Jurkat, Clone E6-1 (cell line): ENCODE measurements at regions not wholly inside any gene's neighbourhood (a gene's known extent, or its start where the extent isn't known, plus 50 kb on each side); places are given as distances from the start of the nearest gene placed in this dataset.
"Not testable (repeated sequence)": the region's sequence is repeated elsewhere in the genome, so short reads cannot be mapped to it uniquely, and the experiment has no call there.

Experiments used
- DNase-seq: peaks from one replicate; pipeline ENCODE4 v3.0.0-alpha.2; 2011; ENCODE audit warnings: low read depth, low spot score
- H3K4me3 ChIP-seq: 2 replicates; pipeline ENCODE4 v1.5.1; 2011; ENCODE audit warnings: mild to moderate bottlenecking, low read length, control low read depth, moderate library complexity

GRCh38 chrX:143935601-143936000 lies 51.7 kb downstream of the UBE2NL start:
- no peak overlapping the region for H3K4me3 ChIP-seq
- no peak for DNase-seq

- no peak for DNase-seq
- no peak overlapping the region for H3K4me3 ChIP-seq
Measured at GRCh38 chrX:143940119-143940518, 56.2 kb downstream of the UBE2NL start.

GRCh38 chrX:143945171-143945570 lies 61.3 kb downstream of the UBE2NL start:
- DNase-seq, result no peak
- H3K4me3 ChIP-seq, result no peak overlapping the region

GRCh38 chrX:143964549-143964948 lies 80.7 kb downstream of the UBE2NL start:
- no peak overlapping the region for H3K4me3 ChIP-seq
- no peak for DNase-seq

GRCh38 chrX:143988356-143988755 lies 104.5 kb downstream of the UBE2NL start:
- H3K4me3 ChIP-seq, result no peak overlapping the region
- DNase-seq, result no peak

- H3K4me3 ChIP-seq, result no peak overlapping the region
- DNase-seq, result no peak
Measured at GRCh38 chrX:143994206-143994605, 110.3 kb downstream of the UBE2NL start.

GRCh38 chrX:143998261-143998660 lies 114.4 kb downstream of the UBE2NL start:
- no peak overlapping the region for H3K4me3 ChIP-seq
- DNase-seq, result no peak

- no peak overlapping the region for H3K4me3 ChIP-seq
- DNase-seq, result no peak
Measured at GRCh38 chrX:144006811-144007210, 122.9 kb downstream of the UBE2NL start.

- DNase-seq, result no peak
- H3K4me3 ChIP-seq, result no peak overlapping the region
Measured at GRCh38 chrX:144040793-144041192, 156.9 kb downstream of the UBE2NL start.

- H3K4me3 ChIP-seq, result no peak overlapping the region
- DNase-seq, result no peak
Measured at GRCh38 chrX:144042271-144042670, 158.4 kb downstream of the UBE2NL start.

GRCh38 chrX:144075432-144075831 lies 191.6 kb downstream of the UBE2NL start:
- no peak overlapping the region for H3K4me3 ChIP-seq
- no peak for DNase-seq

GRCh38 chrX:144082237-144082636 lies 198.4 kb downstream of the UBE2NL start:
- not testable (repeated sequence) for DNase-seq, H3K4me3 ChIP-seq

- H3K4me3 ChIP-seq, DNase-seq: not testable (repeated sequence)
Measured at GRCh38 chrX:144089674-144090073, 205.8 kb downstream of the UBE2NL start.

GRCh38 chrX:144092116-144092515 lies 208.2 kb downstream of the UBE2NL start:
- H3K4me3 ChIP-seq, DNase-seq: not testable (repeated sequence)

GRCh38 chrX:144119490-144119889 lies 235.6 kb downstream of the UBE2NL start:
- not testable (repeated sequence) for H3K4me3 ChIP-seq, DNase-seq

- not testable (repeated sequence) for H3K4me3 ChIP-seq, DNase-seq
Measured at GRCh38 chrX:144121566-144121965, 237.7 kb downstream of the UBE2NL start.

GRCh38 chrX:144127570-144128169 lies 243.8 kb downstream of the UBE2NL start:
- H3K4me3 ChIP-seq, DNase-seq: not testable (repeated sequence)

GRCh38 chrX:144129511-144129910 lies 245.6 kb downstream of the UBE2NL start:
- not testable (repeated sequence) for H3K4me3 ChIP-seq, DNase-seq

- not testable (repeated sequence) for H3K4me3 ChIP-seq, DNase-seq
Measured at GRCh38 chrX:144130507-144130906, 246.6 kb downstream of the UBE2NL start.

GRCh38 chrX:144131080-144131479 lies 247.2 kb downstream of the UBE2NL start:
- not testable (repeated sequence) for DNase-seq, H3K4me3 ChIP-seq

GRCh38 chrX:144134448-144135119 lies 250.7 kb downstream of the UBE2NL start:
- DNase-seq, H3K4me3 ChIP-seq: not testable (repeated sequence)
